ENCODE measurements at regions not wholly inside any gene's neighbourhood (a gene's known extent, or its start where the extent isn't known, plus 50 kb on each side); places are given as distances from the start of the nearest gene placed in this dataset.
A peak's percentile ranks its signal among the peaks of the same experiment; 100 is the strongest.
"Not testable (repeated sequence)": the region's sequence is repeated elsewhere in the genome, so short reads cannot be mapped to it uniquely, and the experiment has no call there.

- no peak for TF ChIP-seq CTCF (IDR thresholded peaks at IDR 0.05; ENCODE audit: insufficient read depth, low read depth, low read length, missing control alignments)
These were observed 339.0 kb upstream of the KIF2B start for GRCh38 chr17:53483704-53484103.

GRCh38 chr17:53475002-53475401 lies 347.7 kb upstream of the KIF2B start:
- no peak for DNase-seq (ENCODE audit: low read depth)
- no peak for TF ChIP-seq CTCF (IDR thresholded peaks at IDR 0.05; ENCODE audit: insufficient read depth, low read depth, low read length, missing control alignments)
- no peak overlapping the region for H3K4me3 ChIP-seq (ENCODE audit: low read length)

More at GRCh38 chr17:53483704-53484103, 339.0 kb upstream of the KIF2B start:
- no peak overlapping the region for H3K4me3 ChIP-seq (ENCODE audit: low read length)
- DNase-seq (ENCODE audit: low read depth) = no peak

GRCh38 chr17:53472586-53472985 lies 350.1 kb upstream of the KIF2B start:
- H3K4me3 ChIP-seq (ENCODE audit: low read length) = no peak overlapping the region
- TF ChIP-seq CTCF (IDR thresholded peaks at IDR 0.05; ENCODE audit: insufficient read depth, low read depth, low read length, missing control alignments) = no peak
- peak; percentile 35 for DNase-seq (ENCODE audit: low read depth)

GRCh38 chr17:53471514-53471913 lies 351.2 kb upstream of the KIF2B start:
- TF ChIP-seq CTCF (IDR thresholded peaks at IDR 0.05; ENCODE audit: insufficient read depth, low read depth, low read length, missing control alignments) = no peak
- H3K4me3 ChIP-seq (ENCODE audit: low read length) = no peak overlapping the region
- DNase-seq (ENCODE audit: low read depth) = no peak

- DNase-seq (ENCODE audit: low read depth) = no peak
- TF ChIP-seq CTCF (IDR thresholded peaks at IDR 0.05; ENCODE audit: insufficient read depth, low read depth, low read length, missing control alignments) = no peak
- H3K4me3 ChIP-seq (ENCODE audit: low read length) = no peak overlapping the region
These were observed 352.1 kb upstream of the KIF2B start for GRCh38 chr17:53470626-53471025.

GRCh38 chr17:53466733-53467132 lies 356.0 kb upstream of the KIF2B start:
- TF ChIP-seq CTCF (IDR thresholded peaks at IDR 0.05; ENCODE audit: insufficient read depth, low read depth, low read length, missing control alignments) = no peak
- DNase-seq (ENCODE audit: low read depth) = no peak
- H3K4me3 ChIP-seq (ENCODE audit: low read length) = no peak overlapping the region

- H3K4me3 ChIP-seq (ENCODE audit: low read length); DNase-seq (ENCODE audit: low read depth): not testable (repeated sequence)
These were observed 358.3 kb upstream of the KIF2B start for GRCh38 chr17:53464396-53464795.

GRCh38 chr17:53463363-53463762 lies 359.4 kb upstream of the KIF2B start:
- no peak for TF ChIP-seq CTCF (IDR thresholded peaks at IDR 0.05; ENCODE audit: insufficient read depth, low read depth, low read length, missing control alignments)
- no peak overlapping the region for H3K4me3 ChIP-seq (ENCODE audit: low read length)
- DNase-seq (ENCODE audit: low read depth) = no peak

Measured in epithelial cell of esophagus (primary cell).